SH-SY5Y (cell line): ENCODE measurements at regions not wholly inside any gene's neighbourhood (a gene's known extent, or its start where the extent isn't known, plus 50 kb on each side); places are given as distances from the start of the nearest gene placed in this dataset.

Source experiments
- GATA2 ChIP-seq: IDR thresholded peaks from 2 replicates; pipeline ENCODE4 v1.6.1; 2011; ENCODE audit warnings: mild to moderate bottlenecking, low read depth, low read length
- GATA3 ChIP-seq: IDR thresholded peaks from 2 replicates; pipeline ENCODE4 v1.6.1; 2011; ENCODE audit warnings: low read depth, mild to moderate bottlenecking, low read length, moderate library complexity

- TF ChIP-seq GATA2 = no peak
- no peak for TF ChIP-seq GATA3
Measured at GRCh38 chr2:20506201-20506685, 59.4 kb downstream of the RHOB start.
